GM13977 (cell line): ENCODE measurements at regions not wholly inside any gene's neighbourhood (a gene's known extent, or its start where the extent isn't known, plus 50 kb on each side); places are given as distances from the start of the nearest gene placed in this dataset.

Experiments used
- DNase-seq: peaks from one replicate; pipeline ENCODE4 v3.0.0; 2012; ENCODE audit warnings: low spot score
- CTCF ChIP-seq: IDR thresholded peaks from 2 replicates; pipeline ENCODE4 v1.5.1; 2012; ENCODE audit warnings: mild to moderate bottlenecking, control low read depth; ENCODE audit not compliant: insufficient read depth; ENCODE audit errors: extremely low read depth, missing control alignments
- in situ Hi-C: fragments of 300-500 bp; cut with MboI; formaldehyde crosslinking; loops from one replicate; pipeline ENCODE4 v1.12.0; 2022; ENCODE audit warnings: low sequenced_read_pairs, low pct_unique_long_range_greater_than_20kb, mixed read lengths, inconsistent platforms; ENCODE audit not compliant: unreplicated experiment

- no peak for TF ChIP-seq CTCF
- in situ Hi-C loops, result no loop called here
- DNase-seq, result no peak
Measured at GRCh38 chr22:48240148-48240934, 1477.9 kb downstream of the TBC1D22A start.

- TF ChIP-seq CTCF, result no peak
- no peak for DNase-seq
- in situ Hi-C loops, result no loop called here
Measured at GRCh38 chr22:48239461-48240147, 1477.2 kb downstream of the TBC1D22A start.

- in situ Hi-C loops, result no loop called here
- no peak for DNase-seq
- no peak for TF ChIP-seq CTCF
Measured at GRCh38 chr22:48238966-48239365, 1476.5 kb downstream of the TBC1D22A start.

- DNase-seq, result no peak
- in situ Hi-C loops, result no loop called here
- no peak for TF ChIP-seq CTCF
Measured at GRCh38 chr22:48238284-48238915, 1476.0 kb downstream of the TBC1D22A start.

- no peak for DNase-seq
- in situ Hi-C loops, result no loop called here
- TF ChIP-seq CTCF, result no peak
Measured at GRCh38 chr22:48237466-48238283, 1475.2 kb downstream of the TBC1D22A start.

- TF ChIP-seq CTCF, result no peak
- in situ Hi-C loops, result no loop called here
- no peak for DNase-seq
Measured at GRCh38 chr22:48236261-48236660, 1473.8 kb downstream of the TBC1D22A start.
